Activated naive CD8-positive, alpha-beta T cell treated with anti-CD3 and anti-CD28 coated beads for 36 hours (primary cell): ENCODE measurements at regions not wholly inside any gene's neighbourhood (a gene's known extent, or its start where the extent isn't known, plus 50 kb on each side); places are given as distances from the start of the nearest gene placed in this dataset.

Source experiments
- DNase-seq: peaks from one replicate; pipeline ENCODE4 v3.0.0; 2021
- H3K27ac Mint-ChIP-seq: one replicate; pipeline ENCODE4 v1.8.0; 2022; ENCODE audit warnings: mild to moderate bottlenecking, moderate library complexity, mixed read lengths
- H3K27me3 Mint-ChIP-seq: one replicate; pipeline ENCODE4 v1.8.0; 2022; ENCODE audit warnings: mild to moderate bottlenecking, mixed read lengths
- H3K36me3 Mint-ChIP-seq: one replicate; pipeline ENCODE4 v1.8.0; 2021; ENCODE audit warnings: mild to moderate bottlenecking, mixed read lengths
- H3K4me1 Mint-ChIP-seq: one replicate; pipeline ENCODE4 v1.8.0; 2021; ENCODE audit warnings: mixed read lengths
- H3K4me3 Mint-ChIP-seq: one replicate; pipeline ENCODE4 v1.8.0; 2022; ENCODE audit warnings: mild to moderate bottlenecking, moderate library complexity, mixed read lengths
- H3K9me3 Mint-ChIP-seq: one replicate; pipeline ENCODE4 v1.8.0; 2022; ENCODE audit warnings: mixed read lengths

- Mint-ChIP-seq H3K9me3 (peaks cover 2% of the 10 kb centered on the region), H3K27ac (no peak overlapping the region), H3K4me3 (no peak overlapping the region), H3K4me1 (peaks cover 4% of the 10 kb centered on the region), H3K36me3 (no peaks in the 10 kb centered on the region), H3K27me3 (peaks cover 4% of the 10 kb centered on the region)
- no peak for DNase-seq
Measured at GRCh38 chr1:199157494-199157893, 518.7 kb downstream of the PTPRC start.

GRCh38 chr1:199160521-199161318 is 521.9 kb downstream of the PTPRC start:
- no peak for DNase-seq
- Mint-ChIP-seq H3K9me3 (peaks cover 2% of the 10 kb centered on the region), H3K36me3 (peaks cover 1% of the 10 kb centered on the region), H3K27ac (no peak overlapping the region), H3K27me3 (peaks cover 4% of the 10 kb centered on the region), H3K4me1 (peaks cover 14% of the 10 kb centered on the region), H3K4me3 (no peak overlapping the region)

GRCh38 chr1:199161319-199161680 is 522.5 kb downstream of the PTPRC start:
- Mint-ChIP-seq H3K4me1 (peaks cover 14% of the 10 kb centered on the region), H3K36me3 (peaks cover 1% of the 10 kb centered on the region), H3K27ac (no peak overlapping the region), H3K9me3 (peaks cover 2% of the 10 kb centered on the region), H3K4me3 (no peak overlapping the region), H3K27me3 (peaks cover 4% of the 10 kb centered on the region)
- no peak for DNase-seq

- H3K4me3 Mint-ChIP-seq, result no peak overlapping the region
- H3K4me1 Mint-ChIP-seq, result peaks cover 14% of the 10 kb centered on the region
- H3K36me3 Mint-ChIP-seq, result peaks cover 1% of the 10 kb centered on the region
- peaks cover 2% of the 10 kb centered on the region for H3K9me3 Mint-ChIP-seq
- DNase-seq, result no peak
- H3K27ac Mint-ChIP-seq, result peak overlapping the region; percentile 47
- peaks cover 4% of the 10 kb centered on the region for H3K27me3 Mint-ChIP-seq
Measured at GRCh38 chr1:199161766-199162303, 523.0 kb downstream of the PTPRC start.

DNA sequence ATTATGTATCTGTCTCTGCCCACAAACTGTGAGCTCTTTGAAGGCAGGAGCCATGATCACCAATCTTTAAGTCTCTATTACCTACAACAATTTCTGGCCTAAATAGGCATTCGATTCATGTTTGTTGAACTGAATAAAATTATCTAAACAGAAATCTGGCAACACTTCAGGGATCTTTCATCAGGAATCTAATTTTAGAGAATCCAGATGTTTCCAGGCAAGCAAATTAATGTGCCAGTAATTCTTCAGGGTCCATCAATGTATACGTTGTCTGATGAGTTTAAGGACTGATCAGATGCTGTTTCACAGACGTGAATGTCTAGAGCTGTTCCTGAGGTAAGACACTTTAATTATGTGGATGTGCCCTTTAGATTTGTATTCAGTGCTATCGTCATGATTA is 524.4 kb downstream of the PTPRC start:
- H3K27ac Mint-ChIP-seq, result no peak overlapping the region
- H3K36me3 Mint-ChIP-seq, result peaks cover 1% of the 10 kb centered on the region
- DNase-seq, result no peak
- peaks cover 4% of the 10 kb centered on the region for H3K27me3 Mint-ChIP-seq
- H3K9me3 Mint-ChIP-seq, result peaks cover 2% of the 10 kb centered on the region
- no peak overlapping the region for H3K4me3 Mint-ChIP-seq
- H3K4me1 Mint-ChIP-seq, result peaks cover 14% of the 10 kb centered on the region

DNA sequence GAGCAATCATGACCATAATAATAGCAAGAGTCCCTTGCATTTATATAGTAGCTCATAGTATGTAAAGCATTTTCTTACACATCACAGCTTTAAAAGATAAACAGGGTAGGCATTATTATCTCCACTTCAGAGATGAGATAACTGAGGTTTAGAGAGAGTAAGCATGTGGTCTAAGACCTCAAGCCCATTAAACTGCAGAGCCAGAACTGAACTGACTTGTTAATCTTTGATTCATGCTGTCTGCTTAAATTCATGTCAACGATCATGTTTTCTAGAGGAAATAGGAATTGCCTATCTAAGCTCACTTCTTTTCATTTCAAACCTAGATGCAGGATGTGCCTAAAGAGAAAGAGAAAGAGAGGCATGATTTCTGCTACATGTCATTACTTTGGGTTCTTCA is 524.8 kb downstream of the PTPRC start:
- Mint-ChIP-seq H3K27ac (no peak overlapping the region), H3K4me1 (peaks cover 18% of the 10 kb centered on the region)
- no peak for DNase-seq

DNA sequence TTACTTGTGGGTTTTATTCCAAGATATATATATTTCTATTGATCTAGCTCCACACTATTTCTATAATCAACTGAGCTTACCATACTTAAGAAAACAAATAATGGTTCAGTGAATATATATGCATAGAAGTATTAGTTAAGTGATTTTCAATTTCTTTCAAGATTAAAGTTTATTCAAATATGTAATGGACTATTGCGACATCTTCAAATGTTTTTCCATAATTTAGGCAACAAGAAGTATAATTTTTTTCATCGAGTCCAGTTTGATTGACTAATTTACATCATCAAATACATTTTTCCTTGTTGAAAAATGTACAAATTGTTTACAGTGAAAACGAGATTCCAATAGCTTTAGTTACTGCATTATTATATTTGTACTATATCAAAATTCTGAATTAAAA is 528.6 kb downstream of the PTPRC start:
- Mint-ChIP-seq H3K36me3 (peaks cover 3% of the 10 kb centered on the region), H3K4me1 (peaks cover 25% of the 10 kb centered on the region), H3K4me3 (no peak overlapping the region), H3K27me3 (no peaks in the 10 kb centered on the region), H3K9me3 (peaks cover 1% of the 10 kb centered on the region), H3K27ac (no peak overlapping the region)
- no peak for DNase-seq

More for the DNA sequence above, 524.8 kb downstream of the PTPRC start:
- peaks cover under 1% of the 10 kb centered on the region for H3K27me3 Mint-ChIP-seq
- no peak overlapping the region for H3K4me3 Mint-ChIP-seq
- peaks cover 2% of the 10 kb centered on the region for H3K9me3 Mint-ChIP-seq
- peaks cover 1% of the 10 kb centered on the region for H3K36me3 Mint-ChIP-seq

GRCh38 chr1:199168888-199169585 is 530.2 kb downstream of the PTPRC start:
- Mint-ChIP-seq H3K9me3 (peaks cover 1% of the 10 kb centered on the region), H3K4me1 (peaks cover 33% of the 10 kb centered on the region), H3K36me3 (peaks cover 4% of the 10 kb centered on the region), H3K4me3 (no peak overlapping the region), H3K27ac (no peak overlapping the region), H3K27me3 (no peaks in the 10 kb centered on the region)
- no peak for DNase-seq

GRCh38 chr1:199170711-199171110 is 531.9 kb downstream of the PTPRC start:
- H3K27me3 Mint-ChIP-seq, result no peaks in the 10 kb centered on the region
- peaks cover 36% of the 10 kb centered on the region for H3K4me1 Mint-ChIP-seq
- H3K9me3 Mint-ChIP-seq, result peaks cover 1% of the 10 kb centered on the region
- no peak overlapping the region for H3K27ac Mint-ChIP-seq
- H3K36me3 Mint-ChIP-seq, result peaks cover 4% of the 10 kb centered on the region
- H3K4me3 Mint-ChIP-seq, result no peak overlapping the region
- no peak for DNase-seq

DNA sequence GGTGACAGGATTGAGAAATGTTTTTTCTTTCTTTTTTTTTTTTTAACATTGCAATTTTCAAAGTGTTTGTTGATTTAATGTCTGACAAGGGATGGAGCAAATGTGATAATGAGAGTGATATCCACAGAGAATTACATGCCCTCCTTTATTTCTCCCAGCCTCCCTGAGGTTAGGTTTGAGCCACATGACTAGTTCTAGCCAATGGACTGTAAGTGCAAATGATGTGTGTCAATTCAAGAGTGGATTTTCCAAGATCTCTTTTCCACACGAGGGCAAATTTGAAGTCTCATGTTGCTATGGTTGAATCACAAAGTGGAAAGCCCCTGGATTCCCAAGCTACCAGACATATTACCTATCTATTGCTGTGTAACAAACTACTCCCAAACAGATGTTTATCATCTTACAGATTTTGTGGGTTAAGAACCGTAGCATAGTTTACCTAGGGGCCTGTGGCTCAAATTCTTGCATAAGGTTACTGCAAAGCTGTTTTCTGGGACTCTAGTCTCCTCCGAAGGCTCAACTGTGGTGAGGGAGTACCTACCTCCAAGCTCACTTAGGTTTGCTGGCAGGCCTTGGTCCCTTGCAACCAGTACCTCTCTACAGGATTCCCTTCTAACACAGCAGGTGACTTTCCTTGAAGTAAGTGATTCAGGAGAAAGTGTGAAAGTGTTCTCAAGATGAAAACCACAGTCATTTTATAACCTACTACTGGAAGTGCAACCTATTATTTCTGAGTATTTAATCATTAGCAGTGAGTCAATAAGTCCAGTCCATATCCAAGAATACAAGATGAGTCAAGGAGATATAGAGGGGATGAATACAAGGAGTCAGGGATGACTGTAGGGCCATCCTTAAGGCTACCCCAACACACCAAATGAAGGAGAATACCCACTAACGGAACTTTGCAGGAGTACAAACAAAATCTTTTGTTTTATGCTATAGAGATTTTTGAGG is 533.6 kb downstream of the PTPRC start:
- peaks cover 38% of the 10 kb centered on the region for H3K4me1 Mint-ChIP-seq
- no peak for DNase-seq
- H3K27me3 Mint-ChIP-seq, result peaks cover 4% of the 10 kb centered on the region
- H3K27ac Mint-ChIP-seq, result peak overlapping the region; percentile 73
- peaks cover 4% of the 10 kb centered on the region for H3K36me3 Mint-ChIP-seq
- peaks cover 1% of the 10 kb centered on the region for H3K9me3 Mint-ChIP-seq
- H3K4me3 Mint-ChIP-seq, result no peak overlapping the region

DNA sequence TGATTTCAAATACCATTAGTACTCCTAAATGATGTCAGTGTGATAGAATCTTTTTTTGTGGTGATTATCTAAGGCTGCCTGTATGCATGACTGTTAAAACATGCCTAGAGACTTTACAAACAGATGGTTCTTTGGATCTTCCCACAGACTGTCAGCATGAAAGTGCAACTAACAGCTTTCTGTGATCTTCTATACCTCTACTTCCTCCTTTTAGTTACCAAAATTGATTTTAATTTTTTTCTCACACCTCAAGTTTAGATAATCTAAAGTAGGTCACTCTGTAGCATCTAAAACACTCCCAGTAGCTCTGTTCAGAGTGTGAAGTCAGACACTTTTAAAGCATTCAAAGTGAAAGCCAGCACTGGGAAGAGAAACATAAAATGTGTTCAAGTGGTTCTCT is 534.5 kb downstream of the PTPRC start:
- peak; percentile 1 for DNase-seq
- Mint-ChIP-seq H3K27me3 (peaks cover 4% of the 10 kb centered on the region), H3K9me3 (peaks cover 1% of the 10 kb centered on the region), H3K4me3 (no peak overlapping the region), H3K27ac (peak overlapping the region; percentile 55), H3K36me3 (peaks cover 4% of the 10 kb centered on the region), H3K4me1 (peaks cover 38% of the 10 kb centered on the region)

GRCh38 chr1:199174336-199174735 is 535.5 kb downstream of the PTPRC start:
- Mint-ChIP-seq H3K9me3 (peaks cover 1% of the 10 kb centered on the region), H3K4me3 (no peak overlapping the region), H3K36me3 (peaks cover 4% of the 10 kb centered on the region), H3K4me1 (peaks cover 32% of the 10 kb centered on the region), H3K27me3 (peaks cover 4% of the 10 kb centered on the region), H3K27ac (no peak overlapping the region)
- no peak for DNase-seq

- peaks cover 4% of the 10 kb centered on the region for H3K27me3 Mint-ChIP-seq
- H3K27ac Mint-ChIP-seq, result no peak overlapping the region
- peaks cover 4% of the 10 kb centered on the region for H3K36me3 Mint-ChIP-seq
- DNase-seq, result no peak
- H3K4me3 Mint-ChIP-seq, result no peak overlapping the region
- H3K9me3 Mint-ChIP-seq, result peaks cover 1% of the 10 kb centered on the region
- H3K4me1 Mint-ChIP-seq, result peaks cover 29% of the 10 kb centered on the region
Measured at GRCh38 chr1:199176713-199177112, 537.9 kb downstream of the PTPRC start.

- no peak overlapping the region for H3K4me3 Mint-ChIP-seq
- H3K4me1 Mint-ChIP-seq, result peaks cover 27% of the 10 kb centered on the region
- peaks cover 4% of the 10 kb centered on the region for H3K27me3 Mint-ChIP-seq
- no peak overlapping the region for H3K27ac Mint-ChIP-seq
- no peaks in the 10 kb centered on the region for H3K9me3 Mint-ChIP-seq
- DNase-seq, result no peak
- H3K36me3 Mint-ChIP-seq, result peaks cover 2% of the 10 kb centered on the region
Measured at GRCh38 chr1:199177241-199177640, 538.4 kb downstream of the PTPRC start.

- Mint-ChIP-seq H3K27me3 (peaks cover 4% of the 10 kb centered on the region), H3K27ac (no peak overlapping the region), H3K4me1 (peaks cover 17% of the 10 kb centered on the region), H3K9me3 (no peaks in the 10 kb centered on the region), H3K36me3 (no peaks in the 10 kb centered on the region), H3K4me3 (no peak overlapping the region)
- no peak for DNase-seq
Measured at GRCh38 chr1:199178646-199179045, 539.8 kb downstream of the PTPRC start.
